ENCODE measurements at regions not wholly inside any gene's neighbourhood (a gene's known extent, or its start where the extent isn't known, plus 50 kb on each side); places are given as distances from the start of the nearest gene placed in this dataset.
"Not testable (repeated sequence)": the region's sequence is repeated elsewhere in the genome, so short reads cannot be mapped to it uniquely, and the experiment has no call there.

- DNase-seq, result no peak
These were observed 763.1 kb upstream of the SLITRK1 start for GRCh38 chr13:84645196-84646012.

- no peak for DNase-seq
These were observed 759.2 kb upstream of the SLITRK1 start for GRCh38 chr13:84641491-84641890.

GRCh38 chr13:84640691-84641090 lies 758.4 kb upstream of the SLITRK1 start:
- no peak for DNase-seq

- DNase-seq, result no peak
These were observed 748.2 kb upstream of the SLITRK1 start for GRCh38 chr13:84630476-84630875.

GRCh38 chr13:84616864-84617263 lies 734.6 kb upstream of the SLITRK1 start:
- no peak for DNase-seq

GRCh38 chr13:84609716-84610115 lies 727.4 kb upstream of the SLITRK1 start:
- no peak for DNase-seq

GRCh38 chr13:84607261-84608013 lies 725.2 kb upstream of the SLITRK1 start:
- DNase-seq, result no peak

GRCh38 chr13:84606616-84607015 lies 724.3 kb upstream of the SLITRK1 start:
- DNase-seq, result no peak

- no peak for DNase-seq
These were observed 723.7 kb upstream of the SLITRK1 start for GRCh38 chr13:84605927-84606326.

- DNase-seq, result no peak
These were observed 709.2 kb upstream of the SLITRK1 start for GRCh38 chr13:84591444-84591843.

GRCh38 chr13:84590663-84591062 lies 708.4 kb upstream of the SLITRK1 start:
- no peak for DNase-seq

GRCh38 chr13:84588023-84588422 lies 705.7 kb upstream of the SLITRK1 start:
- DNase-seq, result no peak

- DNase-seq, result not testable (repeated sequence)
These were observed 697.6 kb upstream of the SLITRK1 start for GRCh38 chr13:84579901-84580300.

- DNase-seq, result no peak
These were observed 692.6 kb upstream of the SLITRK1 start for GRCh38 chr13:84574851-84575250.

- no peak for DNase-seq
These were observed 689.0 kb upstream of the SLITRK1 start for GRCh38 chr13:84571264-84571663.

- DNase-seq, result no peak
These were observed 688.6 kb upstream of the SLITRK1 start for GRCh38 chr13:84570831-84571230.

- DNase-seq, result no peak
These were observed 687.1 kb upstream of the SLITRK1 start for GRCh38 chr13:84569366-84569765.

- DNase-seq, result no peak
These were observed 685.6 kb upstream of the SLITRK1 start for GRCh38 chr13:84567848-84568247.

GRCh38 chr13:84566780-84567179 lies 684.5 kb upstream of the SLITRK1 start:
- DNase-seq, result no peak

- DNase-seq, result no peak
These were observed 681.3 kb upstream of the SLITRK1 start for GRCh38 chr13:84563611-84564010.

GRCh38 chr13:84553227-84553626 lies 671.0 kb upstream of the SLITRK1 start:
- DNase-seq, result no peak

GRCh38 chr13:84543962-84544361 lies 661.7 kb upstream of the SLITRK1 start:
- DNase-seq, result no peak

- DNase-seq, result no peak
These were observed 660.1 kb upstream of the SLITRK1 start for GRCh38 chr13:84542348-84542747.

- DNase-seq, result no peak
These were observed 654.6 kb upstream of the SLITRK1 start for GRCh38 chr13:84536906-84537305.
